Gastroesophageal sphincter (tissue), 4 donors: ENCODE measurements at regions not wholly inside any gene's neighbourhood (a gene's known extent, or its start where the extent isn't known, plus 50 kb on each side); places are given as distances from the start of the nearest gene placed in this dataset.

Source experiments
- ATAC-seq: fragments of 150-250 bp; one replicate; pipeline ENCODE4 v1.9.1; 2016; ENCODE audit warnings: mild to moderate bottlenecking, moderate library complexity
- H3K27ac ChIP-seq, 4 donors: fragments of 200-600 bp; sonication (generic) in 3 of 4; 1 replicate in 3 of 4; 2 replicates in 1 of 4; pipeline ENCODE4 v1.5.1; 2016 to 2019
- H3K27me3 ChIP-seq: fragments of 200-600 bp; sonication (generic); one replicate; pipeline ENCODE4 v1.5.1; 2019
- H3K36me3 ChIP-seq, 2 donors: fragments of 200-600 bp; sonication (generic); one replicate each; pipeline ENCODE4 v1.5.1; 2019; ENCODE audit warnings: control low read depth in 1 of 2
- H3K4me1 ChIP-seq, 3 donors: fragments of 200-600 bp; sonication (generic); 1 replicate in 2 of 3; 2 replicates in 1 of 3; pipeline ENCODE4 v1.5.1; 2016 to 2019; ENCODE audit warnings: control low read depth in 2 of 3
- H3K4me3 ChIP-seq, 2 donors: fragments of 200-600 bp; sonication (generic); one replicate each; pipeline ENCODE4 v1.5.1; 2019; ENCODE audit warnings: mild to moderate bottlenecking in 1 of 2, moderate library complexity in 1 of 2
- H3K9me3 ChIP-seq, 3 donors: fragments of 200-600 bp; sonication (generic); one replicate each; pipeline ENCODE4 v1.5.1; 2017 to 2019; ENCODE audit warnings: control low read depth in 2 of 3
- CTCF ChIP-seq, 4 experiments: fragments of 200-600 bp in 2 of 4; fragments of 450-650 bp in 2 of 4; sonication (generic) in 1 of 4; IDR thresholded peaks; one replicate each; pipeline ENCODE4 v1.5.1; 2017 to 2019; ENCODE audit warnings: antibody characterized with exemption in 4 of 4, mild to moderate bottlenecking in 2 of 4, moderate library complexity in 2 of 4
- EP300 ChIP-seq: sonication (generic); formaldehyde crosslinking; IDR thresholded peaks from one replicate; pipeline ENCODE4 v1.6.1; 2017; ENCODE audit warnings: antibody characterized with exemption, mild to moderate bottlenecking
- POLR2A ChIP-seq, 2 donors: fragments of 450-650 bp; IDR thresholded peaks; one replicate each; pipeline ENCODE4 v1.6.1; 2017; ENCODE audit warnings: antibody characterized with exemption in 2 of 2, mild to moderate bottlenecking in 2 of 2, moderate library complexity in 1 of 2
- POLR2AphosphoS5 ChIP-seq: sonication (generic); formaldehyde crosslinking; IDR thresholded peaks from one replicate; pipeline ENCODE4 v1.6.1; 2017; ENCODE audit warnings: antibody characterized with exemption
- WGBS, 2 donors: methylation state at CpG; one replicate each; pipeline ENCODE4 v1.1.5; 2018; ENCODE audit warnings: low coverage in 1 of 2; 5-methylcytosine and 5-hydroxymethylcytosine counted together

DNA sequence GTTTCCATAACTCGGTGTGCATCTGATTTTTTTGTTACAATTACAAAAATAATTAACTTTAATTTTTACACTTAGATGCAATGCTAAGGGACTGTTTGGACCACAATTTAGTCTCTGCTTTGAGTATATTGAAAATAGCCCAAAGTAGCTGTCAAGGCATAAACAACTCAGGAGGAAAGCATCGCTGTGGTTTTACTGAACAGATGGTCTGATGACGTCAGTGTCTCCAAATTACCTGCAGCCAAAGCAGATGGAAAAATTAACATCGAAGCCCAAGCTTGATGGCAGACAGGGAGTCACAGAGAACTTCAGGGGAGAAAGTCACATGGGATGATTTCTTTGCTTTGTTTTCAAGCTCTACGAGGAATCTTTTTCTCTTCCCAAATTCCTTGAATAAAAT, 83.1 kb upstream of the PLCL2 start:
- Histone ChIP-seq H3K36me3 (no peaks in the 10 kb centered on the region), H3K4me1 (no peaks in the 10 kb centered on the region), H3K27ac (no peak overlapping the region), H3K4me3 (no peak overlapping the region), H3K9me3 (no peaks in the 10 kb centered on the region), H3K27me3 (no peaks in the 10 kb centered on the region)
- TF ChIP-seq CTCF (IDR thresholded peaks at IDR 0.05) = no peak
- WGBS, 2 donors = 26 to 35% methylated on average over 5 of the region's 5 CpGs
- no peak for ATAC-seq

GRCh38 chr3:16802389-16802788, 82.4 kb upstream of the PLCL2 start:
- H3K36me3 ChIP-seq = no peaks in the 10 kb centered on the region
- no peaks in the 10 kb centered on the region for H3K4me1 ChIP-seq
- ATAC-seq = no peak
- H3K27ac ChIP-seq = no peak overlapping the region
- no peak overlapping the region for H3K4me3 ChIP-seq
- TF ChIP-seq POLR2A (IDR thresholded peaks at IDR 0.05) = no peak
- TF ChIP-seq EP300 = no peak
- no peak for TF ChIP-seq CTCF (IDR thresholded peaks at IDR 0.05)
- TF ChIP-seq POLR2AphosphoS5 = no peak
- no peaks in the 10 kb centered on the region for H3K27me3 ChIP-seq
- no peaks in the 10 kb centered on the region for H3K9me3 ChIP-seq
- WGBS, 2 donors = 38 to 50% methylated on average over 2 to 3 of the region's 3 CpGs

DNA sequence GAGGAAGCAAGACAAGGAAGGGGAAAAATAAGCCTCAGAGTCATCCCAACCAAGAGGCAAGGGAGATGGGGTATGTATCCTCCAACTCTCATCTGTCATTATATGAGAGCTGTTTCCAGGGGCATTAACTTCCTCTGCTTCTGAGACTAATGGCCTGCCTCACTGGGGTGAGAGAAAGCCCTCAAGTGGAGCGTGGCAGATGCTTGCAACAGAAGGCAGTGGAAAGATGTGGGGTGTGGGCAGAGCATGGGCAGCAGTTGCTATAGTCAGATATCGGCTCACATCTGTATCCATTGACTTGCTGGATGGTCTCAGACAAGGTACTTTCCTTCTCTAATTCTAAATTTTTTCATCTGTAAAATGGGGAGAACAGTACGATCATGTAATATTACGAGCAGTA, 81.7 kb upstream of the PLCL2 start:
- H3K4me3 ChIP-seq = no peak overlapping the region
- H3K4me1 ChIP-seq = no peaks in the 10 kb centered on the region
- TF ChIP-seq EP300 (no peak), POLR2A (IDR thresholded peaks at IDR 0.05) (no peak), POLR2AphosphoS5 (no peak), CTCF (IDR thresholded peaks at IDR 0.05) (no peak)
- H3K36me3 ChIP-seq = no peaks in the 10 kb centered on the region
- 95 to 96% methylated on average over 4 of the region's 4 CpGs for WGBS, 2 donors
- no peak for ATAC-seq
- no peak overlapping the region for H3K27ac ChIP-seq
- no peaks in the 10 kb centered on the region for H3K9me3 ChIP-seq
- H3K27me3 ChIP-seq = no peaks in the 10 kb centered on the region

DNA sequence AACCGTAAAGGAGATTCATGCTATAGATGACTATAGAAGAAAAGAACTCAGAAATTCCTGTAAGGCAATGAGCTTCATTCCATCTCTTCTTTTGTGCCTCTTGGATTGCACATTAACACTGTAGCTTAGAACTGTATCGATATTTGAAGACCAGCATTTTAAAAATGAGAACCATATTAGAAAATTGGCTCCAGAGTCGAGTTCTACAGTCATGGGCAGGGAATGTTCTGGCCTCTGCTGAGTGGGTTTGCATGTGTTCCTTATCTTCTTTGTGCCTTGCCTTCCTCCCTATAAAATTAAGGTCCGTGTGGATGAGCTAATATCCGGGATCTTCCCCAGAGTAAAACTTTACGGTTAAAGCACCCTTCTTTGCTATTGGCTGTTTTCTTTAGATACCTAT, 77.4 kb upstream of the PLCL2 start:
- no peaks in the 10 kb centered on the region for H3K36me3 ChIP-seq
- no peak overlapping the region for H3K4me3 ChIP-seq
- no peak overlapping the region for H3K27ac ChIP-seq
- WGBS, 2 donors = 60 to 61% methylated on average over 6 of the region's 6 CpGs
- ATAC-seq = no peak
- H3K9me3 ChIP-seq = no peaks in the 10 kb centered on the region
- TF ChIP-seq CTCF (IDR thresholded peaks at IDR 0.05) = no peak
- no peak for TF ChIP-seq POLR2AphosphoS5
- TF ChIP-seq EP300 = no peak
- no peak for TF ChIP-seq POLR2A (IDR thresholded peaks at IDR 0.05)
- no peaks in the 10 kb centered on the region for H3K27me3 ChIP-seq
- H3K4me1 ChIP-seq = no peaks in the 10 kb centered on the region

- TF ChIP-seq POLR2AphosphoS5 = no peak
- TF ChIP-seq CTCF (IDR thresholded peaks at IDR 0.05) = no peak
- WGBS, 2 donors = 73 to 83% methylated on average over 1 to 2 of the region's 3 CpGs
- Histone ChIP-seq H3K27me3 (no peaks in the 10 kb centered on the region), H3K4me1 (no peaks in the 10 kb centered on the region), H3K9me3 (no peaks in the 10 kb centered on the region), H3K36me3 (no peaks in the 10 kb centered on the region), H3K4me3 (no peak overlapping the region), H3K27ac (no peak overlapping the region)
- no peak for ATAC-seq
Observed at GRCh38 chr3:16808393-16809107, 76.2 kb upstream of the PLCL2 start.
